IMR-90 (cell line): ENCODE measurements at regions not wholly inside any gene's neighbourhood (a gene's known extent, or its start where the extent isn't known, plus 50 kb on each side); places are given as distances from the start of the nearest gene placed in this dataset.

Source experiments
- ATAC-seq: fragments of 200-7000 bp; cut with Tn5 transposase; 2 replicates; pipeline ENCODE4 v1.9.1; 2020; ENCODE audit warnings: low read depth, mild to moderate bottlenecking, moderate library complexity
- BruUV-seq: library from RNA; stranded (reverse); fragments of 400-500 nt; replicated peaks from 2 replicates; lab custom pipeline; 2021; lab: Mats Ljungman, UMichigan
- CTCF ChIA-PET: fragments of 300-600 bp; formaldehyde crosslinking; extraction: SDS; loops from one replicate; lab custom pipeline; 2021; ENCODE audit warnings: antibody characterized with exemption; lab: Yijun Ruan, JAX
- POLR2A ChIA-PET: fragments of 300-600 bp; sonication (Branson Sonifier 250); formaldehyde crosslinking; loops from one replicate; lab custom pipeline; 2022; ENCODE audit warnings: antibody characterized with exemption; ENCODE audit not compliant: unreplicated experiment; lab: Charles Lee
- DNase-seq: peaks from one replicate; pipeline ENCODE4 v3.0.0; 2013
- H2AFZ ChIP-seq: replicated peaks from 2 replicates; pipeline ENCODE3; 2013; ENCODE audit warnings: low read length, mild to moderate bottlenecking; ENCODE audit not compliant: poor library complexity
- H2AK5ac ChIP-seq: 2 replicates; pipeline ENCODE4 v1.6.1; 2013; ENCODE audit warnings: low read depth, low read length, inconsistent platforms
- H2AK9ac ChIP-seq: replicated peaks from 2 replicates; pipeline ENCODE3; 2013; ENCODE audit warnings: mild to moderate bottlenecking, low read depth, low read length, moderate library complexity; ENCODE audit not compliant: poor library complexity
- H2BK120ac ChIP-seq: 2 replicates; pipeline ENCODE4 v1.6.1; 2013; ENCODE audit warnings: low read depth, low read length, inconsistent platforms
- H2BK15ac ChIP-seq: 3 replicates; pipeline ENCODE4 v1.6.1; 2013; ENCODE audit warnings: low read depth, low read length, inconsistent platforms
- H2BK20ac ChIP-seq: 2 replicates; pipeline ENCODE4 v1.6.1; 2013; ENCODE audit warnings: low read depth, mild to moderate bottlenecking, inconsistent platforms, low read length, moderate library complexity
- H2BK5ac ChIP-seq: 2 replicates; pipeline ENCODE4 v1.6.1; 2013; ENCODE audit warnings: mild to moderate bottlenecking, low read depth, low read length, inconsistent platforms; ENCODE audit not compliant: poor library complexity, severe bottlenecking
- H3K14ac ChIP-seq: replicated peaks from 2 replicates; pipeline ENCODE4 v1.6.1; 2013; ENCODE audit warnings: low read depth, low read length, inconsistent platforms
- H3K18ac ChIP-seq: 2 replicates; pipeline ENCODE4 v1.6.1; 2013; ENCODE audit warnings: low read depth, low read length, control low read depth
- H3K23ac ChIP-seq: 2 replicates; pipeline ENCODE4 v1.6.1; 2013; ENCODE audit warnings: low read depth, low read length, inconsistent platforms
- H3K27ac ChIP-seq: 2 replicates; pipeline ENCODE4 v1.5.1; 2013; ENCODE audit warnings: mild to moderate bottlenecking, control low read depth, low read length; ENCODE audit not compliant: insufficient read depth
- H3K27me3 ChIP-seq: 2 replicates; pipeline ENCODE4 v1.6.1; 2013; ENCODE audit warnings: low read length; ENCODE audit not compliant: control insufficient read depth, insufficient read depth
- H3K36me3 ChIP-seq: 2 replicates; pipeline ENCODE4 v1.6.1; 2013; ENCODE audit warnings: low read length, mixed read lengths; ENCODE audit not compliant: control insufficient read depth, insufficient read depth
- H3K4ac ChIP-seq: 2 replicates; pipeline ENCODE4 v1.6.1; 2013; ENCODE audit warnings: low read depth, low read length, inconsistent platforms
- H3K4me1 ChIP-seq: 2 replicates; pipeline ENCODE4 v1.6.1; 2013; ENCODE audit warnings: low read length, mixed read lengths; ENCODE audit not compliant: control insufficient read depth, insufficient read depth
- H3K4me2 ChIP-seq: 2 replicates; pipeline ENCODE4 v1.6.1; 2013; ENCODE audit warnings: low read depth, mild to moderate bottlenecking, control low read depth, low read length, moderate library complexity
- H3K4me3 ChIP-seq: 2 replicates; pipeline ENCODE4 v1.5.1; 2013; ENCODE audit warnings: low read depth, mild to moderate bottlenecking, control low read depth, low read length, moderate library complexity; ENCODE audit not compliant: insufficient read depth
- H3K56ac ChIP-seq: 2 replicates; pipeline ENCODE4 v1.6.1; 2013; ENCODE audit warnings: low read length, inconsistent platforms; ENCODE audit not compliant: insufficient read depth; ENCODE audit errors: extremely low read depth
- H3K79me1 ChIP-seq, 2 experiments: 2 replicates each; pipeline ENCODE4 v1.6.1; 2013; ENCODE audit warnings: low read length in 2 of 2, inconsistent platforms in 1 of 2, low read depth in 1 of 2
- H3K9ac ChIP-seq: 2 replicates; pipeline ENCODE4 v1.6.1; 2013; ENCODE audit warnings: low read depth, low read length, control low read depth
- H3K9me1 ChIP-seq: 2 replicates; pipeline ENCODE4 v1.6.1; 2013; ENCODE audit warnings: low read length, inconsistent platforms; ENCODE audit not compliant: insufficient read depth
- H3K9me3 ChIP-seq: 2 replicates; pipeline ENCODE4 v1.6.1; 2013; ENCODE audit warnings: low read length; ENCODE audit not compliant: control insufficient read depth, insufficient read depth
- H4K20me1 ChIP-seq: 2 replicates; pipeline ENCODE4 v1.6.1; 2013; ENCODE audit warnings: low read length, inconsistent platforms; ENCODE audit not compliant: insufficient read depth
- H4K5ac ChIP-seq: 2 replicates; pipeline ENCODE4 v1.6.1; 2013; ENCODE audit warnings: mild to moderate bottlenecking, low read depth, low read length, control low read depth
- H4K8ac ChIP-seq, 2 experiments: 2 replicates each; pipeline ENCODE4 v1.6.1; 2013; ENCODE audit warnings: low read depth in 2 of 2, low read length in 2 of 2, control low read depth in 1 of 2, inconsistent platforms in 1 of 2
- H4K91ac ChIP-seq: 2 replicates; pipeline ENCODE4 v1.6.1; 2013; ENCODE audit warnings: low read depth, low read length, inconsistent platforms; ENCODE audit not compliant: insufficient read depth
- BHLHE40 ChIP-seq: fragments of 150-350 bp; IDR thresholded peaks from 2 replicates; pipeline ENCODE4 v1.6.1; 2016; ENCODE audit warnings: mild to moderate bottlenecking, low read depth, low read length
- CEBPB ChIP-seq: IDR thresholded peaks from 2 replicates; pipeline ENCODE4 v1.6.1; 2012; ENCODE audit warnings: low read depth, low read length, improper control_type of control experiment
- CHD1 ChIP-seq: IDR thresholded peaks from 2 replicates; pipeline ENCODE4 v1.6.1; 2012; ENCODE audit warnings: low read depth, low read length, improper control_type of control experiment
- CTCF ChIP-seq: conservative IDR thresholded peaks from 2 replicates; pipeline ENCODE4 v1.5.1; 2012; ENCODE audit warnings: mild to moderate bottlenecking, low read depth, low read length, improper control_type of control experiment
- ELK1 ChIP-seq: fragments of 150-350 bp; IDR thresholded peaks from 2 replicates; pipeline ENCODE4 v1.6.1; 2016; ENCODE audit warnings: low read depth, mild to moderate bottlenecking, low read length, moderate library complexity, borderline replicate concordance
- FOS ChIP-seq: fragments of 150-350 bp; IDR thresholded peaks from 2 replicates; pipeline ENCODE4 v1.6.1; 2016; ENCODE audit warnings: low read depth, low read length
- MAFK ChIP-seq: IDR thresholded peaks from 2 replicates; pipeline ENCODE4 v1.6.1; 2012; ENCODE audit warnings: low read depth, low read length, improper control_type of control experiment
- MAZ ChIP-seq: IDR thresholded peaks from 2 replicates; pipeline ENCODE4 v1.6.1; 2012; ENCODE audit warnings: low read depth, mild to moderate bottlenecking, low read length, improper control_type of control experiment, moderate library complexity, borderline replicate concordance
- MXI1 ChIP-seq: IDR thresholded peaks from 2 replicates; pipeline ENCODE4 v1.6.1; 2012; ENCODE audit warnings: low read depth, mild to moderate bottlenecking, low read length, moderate library complexity, borderline replicate concordance
- NFE2L2 ChIP-seq: fragments of 150-350 bp; IDR thresholded peaks from 2 replicates; pipeline ENCODE4 v1.6.1; 2016; ENCODE audit warnings: low read depth, mild to moderate bottlenecking, low read length
- POLR2A ChIP-seq: IDR thresholded peaks from 2 replicates; pipeline ENCODE4 v1.6.1; 2012; ENCODE audit warnings: mild to moderate bottlenecking, low read depth, low read length
- RAD21 ChIP-seq: IDR thresholded peaks from 2 replicates; pipeline ENCODE4 v1.6.1; 2012; ENCODE audit warnings: low read length, improper control_type of control experiment
- RCOR1 ChIP-seq: IDR thresholded peaks from 2 replicates; pipeline ENCODE4 v1.6.1; 2012; ENCODE audit warnings: mild to moderate bottlenecking, low read length, improper control_type of control experiment; ENCODE audit not compliant: insufficient replicate concordance
- RFX5 ChIP-seq: IDR thresholded peaks from 2 replicates; pipeline ENCODE4 v1.8.0; 2012; ENCODE audit warnings: low read depth, mild to moderate bottlenecking, low read length, moderate library complexity
- SMC3 ChIP-seq: fragments of 150-350 bp; IDR thresholded peaks from 2 replicates; pipeline ENCODE4 v1.6.1; 2016; ENCODE audit warnings: low read depth, mild to moderate bottlenecking, antibody characterized with exemption, low read length, moderate library complexity
- USF2 ChIP-seq: fragments of 150-350 bp; IDR thresholded peaks from 2 replicates; pipeline ENCODE4 v1.6.1; 2017; ENCODE audit warnings: mild to moderate bottlenecking, antibody characterized with exemption, low read length, low read depth
- WGBS, 2 experiments: methylation state at CpG; one replicate each; pipeline versions ENCODE4 v1.1.5 to v1.1.7; 2013; ENCODE audit warnings: missing lambda C conversion rate in 2 of 2; ENCODE audit not compliant: insufficient read length in 1 of 2; ENCODE audit errors: extremely low coverage in 2 of 2; 5-methylcytosine and 5-hydroxymethylcytosine counted together
- dilution Hi-C: fragments of 300-500 bp; cut with HindIII; formaldehyde crosslinking; loops from one replicate; pipeline ENCODE4 v1.14.3; 2018; ENCODE audit warnings: low sequenced_read_pairs; ENCODE audit not compliant: unreplicated experiment
- in situ Hi-C: fragments of 300-500 bp; cut with MboI; formaldehyde crosslinking; loops from 3 replicates; pipeline ENCODE4 v1.14.3; 2019; ENCODE audit warnings: low sequenced_read_pairs, inconsistent platforms, mixed read lengths
- intact Hi-C: fragments of 100-400 bp; cut with micrococcal nuclease; formaldehyde crosslinking; loops from 2 replicates; pipeline ENCODE4 v1.10.0; 2022

- Histone ChIP-seq H4K91ac (no peak overlapping the region), H2AK5ac (no peak overlapping the region), H3K9ac (no peak overlapping the region), H3K27ac (no peak overlapping the region), H4K8ac (no peak overlapping the region), H2AK9ac (no peak overlapping the region), H3K4me3 (no peak overlapping the region), H3K4me2 (no peak overlapping the region), H3K56ac (no peak overlapping the region), H4K5ac (no peak overlapping the region), H2AFZ (no peak overlapping the region), H2BK15ac (peak overlapping the region; percentile 40; the same call in 1 of the 3 replicates), H2BK20ac (no peak overlapping the region), H3K27me3 (no peaks in the 10 kb centered on the region), H3K36me3 (no peaks in the 10 kb centered on the region), H3K4me1 (peaks cover 8% of the 10 kb centered on the region), H3K18ac (no peak overlapping the region), H2BK120ac (no peak overlapping the region), H2BK5ac (no peak overlapping the region), H3K4ac (no peak overlapping the region), H4K20me1 (no peaks in the 10 kb centered on the region), H3K9me1 (peaks cover 8% of the 10 kb centered on the region; the same call in 1 of the 2 replicates), H3K14ac (no peak overlapping the region), H3K23ac (no peak overlapping the region), H3K9me3 (no peaks in the 10 kb centered on the region), H3K79me1 (no peaks in the 10 kb centered on the region)
- TF ChIP-seq NFE2L2 (no peak), MAZ (no peak), CEBPB (no peak), ELK1 (no peak), MAFK (no peak), CHD1 (no peak), FOS (no peak), CTCF (no peak), POLR2A (no peak), BHLHE40 (no peak), MXI1 (no peak), RFX5 (no peak), SMC3 (no peak), USF2 (no peak), RCOR1 (no peak), RAD21 (no peak)
- intact Hi-C loops (no loop called here), dilution Hi-C loops (no loop called here), in situ Hi-C loops (no loop called here)
- CTCF ChIA-PET, result no interaction called here
- ATAC-seq (no peak), DNase-seq (no peak)
- POLR2A ChIA-PET, result no interaction called here
- BruUV-seq, result no TSS peak
- WGBS, 2 experiments, result no CpG with 5 or more reads among the region's 3 CpGs
Observed at GRCh38 chr17:12571606-12572005, 94.1 kb upstream of the MYOCD start.
